Activated T-cell treated with anti-CD3 and anti-CD28 coated beads for 4 hours (primary cell): ENCODE measurements at regions not wholly inside any gene's neighbourhood (a gene's known extent, or its start where the extent isn't known, plus 50 kb on each side); places are given as distances from the start of the nearest gene placed in this dataset.
"Not testable (repeated sequence)": the region's sequence is repeated elsewhere in the genome, so short reads cannot be mapped to it uniquely, and the experiment has no call there.

Source experiments
- DNase-seq: peaks from one replicate; pipeline ENCODE4 v3.0.0-alpha.2; 2020

- no peak for DNase-seq
These were observed 122.4 kb upstream of the SMURF2 start for GRCh38 chr17:64784353-64785010.

- no peak for DNase-seq
These were observed 121.6 kb upstream of the SMURF2 start for GRCh38 chr17:64783556-64784352.

GRCh38 chr17:64783031-64783461 lies 120.9 kb upstream of the SMURF2 start:
- no peak for DNase-seq

- no peak for DNase-seq
These were observed 119.9 kb upstream of the SMURF2 start for GRCh38 chr17:64781810-64782555.

GRCh38 chr17:64781014-64781756 lies 119.1 kb upstream of the SMURF2 start:
- DNase-seq: no peak

GRCh38 chr17:64780096-64781013 lies 118.2 kb upstream of the SMURF2 start:
- DNase-seq: peak; percentile 57

GRCh38 chr17:64779376-64780095 lies 117.4 kb upstream of the SMURF2 start:
- no peak for DNase-seq

- DNase-seq: not testable (repeated sequence)
These were observed 116.9 kb upstream of the SMURF2 start for GRCh38 chr17:64779098-64779375.

GRCh38 chr17:64778240-64779097 lies 116.4 kb upstream of the SMURF2 start:
- no peak for DNase-seq

- no peak for DNase-seq
These were observed 115.5 kb upstream of the SMURF2 start for GRCh38 chr17:64777415-64778239.

- peak; percentile 56 for DNase-seq
These were observed 114.8 kb upstream of the SMURF2 start for GRCh38 chr17:64776720-64777414.

- DNase-seq: no peak
These were observed 113.8 kb upstream of the SMURF2 start for GRCh38 chr17:64775701-64776570.

GRCh38 chr17:64774888-64775540 lies 112.9 kb upstream of the SMURF2 start:
- DNase-seq: no peak

- DNase-seq: no peak
These were observed 112.0 kb upstream of the SMURF2 start for GRCh38 chr17:64773836-64774761.

- no peak for DNase-seq
These were observed 111.3 kb upstream of the SMURF2 start for GRCh38 chr17:64773386-64773835.

- no peak for DNase-seq
These were observed 110.8 kb upstream of the SMURF2 start for GRCh38 chr17:64772845-64773299.
